Stimulated activated CD4-positive, alpha-beta T cell treated with anti-CD3 and anti-CD28 coated beads, Interleukin-1b, Interleukin-23, amount 100 ng/mL, for 48 hours (primary cell): ENCODE measurements at regions not wholly inside any gene's neighbourhood (a gene's known extent, or its start where the extent isn't known, plus 50 kb on each side); places are given as distances from the start of the nearest gene placed in this dataset.

Experiments used
- DNase-seq: peaks from one replicate; pipeline ENCODE4 v3.0.0-alpha.2; 2020

GRCh38 chr4:123896446-123897071 lies 500.0 kb downstream of the SPRY1 start:
- no peak for DNase-seq

- DNase-seq = no peak
These were observed 502.5 kb downstream of the SPRY1 start for GRCh38 chr4:123898946-123899666.

- DNase-seq = no peak
These were observed 508.3 kb downstream of the SPRY1 start for GRCh38 chr4:123904882-123905281.

GRCh38 chr4:123913598-123913997 lies 517.0 kb downstream of the SPRY1 start:
- no peak for DNase-seq

- DNase-seq = no peak
These were observed 520.2 kb downstream of the SPRY1 start for GRCh38 chr4:123916821-123917220.

GRCh38 chr4:123919576-123920098 lies 523.0 kb downstream of the SPRY1 start:
- no peak for DNase-seq

- no peak for DNase-seq
These were observed 524.7 kb downstream of the SPRY1 start for GRCh38 chr4:123921339-123921738.

- DNase-seq = no peak
These were observed 526.3 kb downstream of the SPRY1 start for GRCh38 chr4:123922847-123923246.

- no peak for DNase-seq
These were observed 527.9 kb downstream of the SPRY1 start for GRCh38 chr4:123924536-123924935.

GRCh38 chr4:123929565-123929964 lies 533.0 kb downstream of the SPRY1 start:
- DNase-seq = no peak

GRCh38 chr4:123930996-123931395 lies 534.4 kb downstream of the SPRY1 start:
- DNase-seq = no peak

GRCh38 chr4:123934096-123934495 lies 537.5 kb downstream of the SPRY1 start:
- no peak for DNase-seq

- DNase-seq = no peak
These were observed 540.0 kb downstream of the SPRY1 start for GRCh38 chr4:123936621-123937043.

- no peak for DNase-seq
These were observed 541.0 kb downstream of the SPRY1 start for GRCh38 chr4:123937581-123937980.

- no peak for DNase-seq
These were observed 543.0 kb downstream of the SPRY1 start for GRCh38 chr4:123939621-123940020.

GRCh38 chr4:123940604-123941003 lies 544.0 kb downstream of the SPRY1 start:
- no peak for DNase-seq

GRCh38 chr4:123941306-123941705 lies 544.7 kb downstream of the SPRY1 start:
- DNase-seq = no peak

- DNase-seq = no peak
These were observed 547.4 kb downstream of the SPRY1 start for GRCh38 chr4:123943976-123944375.

GRCh38 chr4:123945301-123945700 lies 548.7 kb downstream of the SPRY1 start:
- DNase-seq = no peak

GRCh38 chr4:123950530-123950929 lies 553.9 kb downstream of the SPRY1 start:
- DNase-seq = no peak

GRCh38 chr4:123952530-123953274 lies 556.1 kb downstream of the SPRY1 start:
- no peak for DNase-seq

GRCh38 chr4:123953566-123953965 lies 557.0 kb downstream of the SPRY1 start:
- DNase-seq = no peak

- DNase-seq = no peak
These were observed 557.6 kb downstream of the SPRY1 start for GRCh38 chr4:123954220-123954619.
